ENCODE measurements at regions not wholly inside any gene's neighbourhood (a gene's known extent, or its start where the extent isn't known, plus 50 kb on each side); places are given as distances from the start of the nearest gene placed in this dataset.
"Not testable (repeated sequence)": the region's sequence is repeated elsewhere in the genome, so short reads cannot be mapped to it uniquely, and the experiment has no call there.

- TF ChIP-seq POLR2A, CTCF (IDR thresholded peaks at IDR 0.05): not testable (repeated sequence)
Measured at GRCh38 chr17:26966625-26967179, 327.2 kb upstream of the WSB1 start.

All from Peyer's patch (tissue), 4 donors.